ENCODE measurements at regions not wholly inside any gene's neighbourhood (a gene's known extent, or its start where the extent isn't known, plus 50 kb on each side); places are given as distances from the start of the nearest gene placed in this dataset.
"Not testable (repeated sequence)": the region's sequence is repeated elsewhere in the genome, so short reads cannot be mapped to it uniquely, and the experiment has no call there.

DNA sequence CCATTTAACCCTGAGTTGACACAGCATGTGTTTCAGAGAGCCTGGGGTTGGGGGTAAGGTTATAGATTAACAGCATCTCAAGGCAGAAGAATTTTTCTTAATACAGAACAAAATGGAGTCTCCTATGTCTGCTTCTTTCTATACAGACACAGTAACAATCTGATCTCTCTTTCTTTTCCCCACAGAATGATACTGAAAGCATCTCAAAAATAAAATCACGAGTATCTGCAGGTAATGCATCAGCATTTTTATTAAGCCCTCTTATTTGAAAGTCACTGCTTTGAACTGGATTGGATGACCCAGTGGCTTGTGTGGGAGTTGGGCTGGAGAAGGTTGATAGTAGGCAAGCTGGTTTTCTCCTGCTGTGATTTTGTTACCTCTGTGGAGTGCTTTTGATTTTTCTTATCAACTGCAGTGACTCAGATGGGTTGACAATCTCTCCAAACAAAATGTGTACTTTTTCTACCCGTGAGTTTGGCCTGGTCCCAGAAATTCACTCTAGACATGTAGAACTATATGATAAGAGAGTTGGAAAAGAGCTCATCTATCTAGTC, 253.5 kb upstream of the PRKCQ start (continued):
- no peak for TF ChIP-seq ZFP1 (CRISPR knock-in tag; IDR thresholded peaks at IDR 0.05)
- no peak for TF ChIP-seq ZNF672 (CRISPR knock-in tag; IDR thresholded peaks at IDR 0.05)
- TF ChIP-seq, protein P1, sequence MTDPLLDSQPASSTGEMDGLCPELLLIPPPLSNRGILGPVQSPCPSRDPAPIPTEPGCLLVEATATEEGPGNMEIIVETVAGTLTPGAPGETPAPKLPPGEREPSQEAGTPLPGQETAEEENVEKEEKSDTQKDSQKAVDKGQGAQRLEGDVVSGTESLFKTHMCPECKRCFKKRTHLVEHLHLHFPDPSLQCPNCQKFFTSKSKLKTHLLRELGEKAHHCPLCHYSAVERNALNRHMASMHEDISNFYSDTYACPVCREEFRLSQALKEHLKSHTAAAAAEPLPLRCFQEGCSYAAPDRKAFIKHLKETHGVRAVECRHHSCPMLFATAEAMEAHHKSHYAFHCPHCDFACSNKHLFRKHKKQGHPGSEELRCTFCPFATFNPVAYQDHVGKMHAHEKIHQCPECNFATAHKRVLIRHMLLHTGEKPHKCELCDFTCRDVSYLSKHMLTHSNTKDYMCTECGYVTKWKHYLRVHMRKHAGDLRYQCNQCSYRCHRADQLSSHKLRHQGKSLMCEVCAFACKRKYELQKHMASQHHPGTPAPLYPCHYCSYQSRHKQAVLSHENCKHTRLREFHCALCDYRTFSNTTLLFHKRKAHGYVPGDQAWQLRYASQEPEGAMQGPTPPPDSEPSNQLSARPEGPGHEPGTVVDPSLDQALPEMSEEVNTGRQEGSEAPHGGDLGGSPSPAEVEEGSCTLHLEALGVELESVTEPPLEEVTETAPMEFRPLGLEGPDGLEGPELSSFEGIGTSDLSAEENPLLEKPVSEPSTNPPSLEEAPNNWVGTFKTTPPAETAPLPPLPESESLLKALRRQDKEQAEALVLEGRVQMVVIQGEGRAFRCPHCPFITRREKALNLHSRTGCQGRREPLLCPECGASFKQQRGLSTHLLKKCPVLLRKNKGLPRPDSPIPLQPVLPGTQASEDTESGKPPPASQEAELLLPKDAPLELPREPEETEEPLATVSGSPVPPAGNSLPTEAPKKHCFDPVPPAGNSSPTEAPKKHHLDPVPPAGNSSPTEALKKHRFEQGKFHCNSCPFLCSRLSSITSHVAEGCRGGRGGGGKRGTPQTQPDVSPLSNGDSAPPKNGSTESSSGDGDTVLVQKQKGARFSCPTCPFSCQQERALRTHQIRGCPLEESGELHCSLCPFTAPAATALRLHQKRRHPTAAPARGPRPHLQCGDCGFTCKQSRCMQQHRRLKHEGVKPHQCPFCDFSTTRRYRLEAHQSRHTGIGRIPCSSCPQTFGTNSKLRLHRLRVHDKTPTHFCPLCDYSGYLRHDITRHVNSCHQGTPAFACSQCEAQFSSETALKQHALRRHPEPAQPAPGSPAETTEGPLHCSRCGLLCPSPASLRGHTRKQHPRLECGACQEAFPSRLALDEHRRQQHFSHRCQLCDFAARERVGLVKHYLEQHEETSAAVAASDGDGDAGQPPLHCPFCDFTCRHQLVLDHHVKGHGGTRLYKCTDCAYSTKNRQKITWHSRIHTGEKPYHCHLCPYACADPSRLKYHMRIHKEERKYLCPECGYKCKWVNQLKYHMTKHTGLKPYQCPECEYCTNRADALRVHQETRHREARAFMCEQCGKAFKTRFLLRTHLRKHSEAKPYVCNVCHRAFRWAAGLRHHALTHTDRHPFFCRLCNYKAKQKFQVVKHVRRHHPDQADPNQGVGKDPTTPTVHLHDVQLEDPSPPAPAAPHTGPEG (CRISPR knock-in tag; IDR thresholded peaks at IDR 0.05): no peak
- TF ChIP-seq ZNF510 (CRISPR knock-in tag; IDR thresholded peaks at IDR 0.05; ENCODE audit: low read depth): no peak

DNA sequence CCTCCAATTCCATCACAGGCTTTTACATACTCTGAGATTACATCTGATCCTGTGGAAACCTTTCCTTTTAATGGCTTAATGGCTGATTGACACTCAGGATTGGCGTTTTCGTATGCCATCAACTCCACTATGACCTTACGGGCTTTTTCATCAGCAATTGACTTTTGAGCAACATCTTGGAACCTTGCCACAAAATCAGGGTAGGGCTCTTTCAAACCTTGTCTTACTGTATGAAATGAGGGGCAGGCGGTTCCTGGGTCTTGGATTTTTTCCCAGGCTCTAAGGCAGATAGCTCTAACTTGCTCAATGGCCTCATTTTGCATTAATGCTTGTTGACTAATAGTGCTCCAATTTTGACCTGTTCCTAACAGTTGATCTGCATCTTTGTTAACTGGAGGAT, 250.9 kb upstream of the PRKCQ start:
- H2AFZ ChIP-seq (ENCODE audit: low read length); POLR2A ChIA-PET; H3K9ac ChIP-seq (ENCODE audit: insufficient read depth, low read depth, low read length); H3K9me3 ChIP-seq (ENCODE audit: low read length); H3K4me1 ChIP-seq (ENCODE audit: insufficient read depth, low read length); BruUV-seq (replicated peaks); DNase-seq (ENCODE audit: low spot score); H3K36me3 ChIP-seq (replicated peaks in 1 of 2; ENCODE audit: control insufficient read depth in 1 of 2, insufficient read depth in 2 of 2, low read length in 2 of 2); H3K27ac ChIP-seq (ENCODE audit: extremely low read length, insufficient read depth, low read length); H3K79me2 ChIP-seq (ENCODE audit: insufficient read depth, low read length); FAIRE-seq; in situ Hi-C loops (cut with HindIII; ENCODE audit: extremely low pct_ligation_motif_present, low pct_unique_long_range_greater_than_20kb); CTCF ChIA-PET (ENCODE audit: low intra/inter-chr PET ratio, low total read pairs); H4K20me1 ChIP-seq (ENCODE audit: insufficient read depth, low read length); intact Hi-C loops (cut with micrococcal nuclease; ENCODE audit: unreplicated experiment); H3K27me3 ChIP-seq (ENCODE audit: control insufficient read depth in 1 of 2, insufficient read depth in 2 of 2, low read length in 2 of 2); ATAC-seq; H3K4me2 ChIP-seq (ENCODE audit: low read depth, low read length); H3K4me3 ChIP-seq (replicated peaks in 1 of 3; ENCODE audit: insufficient read depth in 1 of 3, low read depth in 2 of 3, low read length in 3 of 3): not testable (repeated sequence)
- WGBS (ENCODE audit: low lambda C conversion rate): 7% methylated on average over 4 of the region's 4 CpGs

DNA sequence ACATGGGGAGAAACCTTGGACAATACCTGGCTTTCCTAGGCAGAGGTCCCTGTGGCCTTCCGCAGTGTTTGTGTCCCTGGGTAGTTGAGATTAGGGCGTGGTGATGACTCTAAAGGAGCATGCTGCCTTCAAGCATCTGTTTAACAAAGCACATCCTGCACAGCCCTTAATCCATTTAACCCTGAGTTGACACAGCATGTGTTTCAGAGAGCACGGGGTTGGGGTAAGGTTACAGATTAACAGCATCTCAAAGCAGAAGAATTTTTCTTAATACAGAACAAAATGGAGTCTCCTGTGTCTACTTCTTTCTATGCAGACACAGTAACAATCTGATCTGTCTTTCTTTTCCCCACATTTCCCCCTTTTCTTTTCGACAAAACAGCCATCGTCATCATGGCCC, 244.7 kb upstream of the PRKCQ start:
- H3K36me3 ChIP-seq (replicated peaks in 1 of 2; ENCODE audit: control insufficient read depth in 1 of 2, insufficient read depth in 2 of 2, low read length in 2 of 2); H3K4me1 ChIP-seq (ENCODE audit: insufficient read depth, low read length); H3K27ac ChIP-seq (ENCODE audit: extremely low read length, insufficient read depth, low read length); ATAC-seq; H3K4me3 ChIP-seq (replicated peaks in 1 of 3; ENCODE audit: insufficient read depth in 1 of 3, low read depth in 2 of 3, low read length in 3 of 3); H3K9ac ChIP-seq (ENCODE audit: insufficient read depth, low read depth, low read length); CTCF ChIA-PET (ENCODE audit: low intra/inter-chr PET ratio, low total read pairs); H4K20me1 ChIP-seq (ENCODE audit: insufficient read depth, low read length); BruUV-seq (replicated peaks); H3K4me2 ChIP-seq (ENCODE audit: low read depth, low read length); POLR2A ChIA-PET; intact Hi-C loops (cut with micrococcal nuclease; ENCODE audit: unreplicated experiment); H3K79me2 ChIP-seq (ENCODE audit: insufficient read depth, low read length); H2AFZ ChIP-seq (ENCODE audit: low read length); DNase-seq (ENCODE audit: low spot score); H3K27me3 ChIP-seq (ENCODE audit: control insufficient read depth in 1 of 2, insufficient read depth in 2 of 2, low read length in 2 of 2); FAIRE-seq; in situ Hi-C loops (cut with HindIII; ENCODE audit: extremely low pct_ligation_motif_present, low pct_unique_long_range_greater_than_20kb); H3K9me3 ChIP-seq (ENCODE audit: low read length): not testable (repeated sequence)
- WGBS (ENCODE audit: low lambda C conversion rate): 11% methylated on average over 3 of the region's 5 CpGs
